ENCODE measurements at regions not wholly inside any gene's neighbourhood (a gene's known extent, or its start where the extent isn't known, plus 50 kb on each side); places are given as distances from the start of the nearest gene placed in this dataset.

DNA sequence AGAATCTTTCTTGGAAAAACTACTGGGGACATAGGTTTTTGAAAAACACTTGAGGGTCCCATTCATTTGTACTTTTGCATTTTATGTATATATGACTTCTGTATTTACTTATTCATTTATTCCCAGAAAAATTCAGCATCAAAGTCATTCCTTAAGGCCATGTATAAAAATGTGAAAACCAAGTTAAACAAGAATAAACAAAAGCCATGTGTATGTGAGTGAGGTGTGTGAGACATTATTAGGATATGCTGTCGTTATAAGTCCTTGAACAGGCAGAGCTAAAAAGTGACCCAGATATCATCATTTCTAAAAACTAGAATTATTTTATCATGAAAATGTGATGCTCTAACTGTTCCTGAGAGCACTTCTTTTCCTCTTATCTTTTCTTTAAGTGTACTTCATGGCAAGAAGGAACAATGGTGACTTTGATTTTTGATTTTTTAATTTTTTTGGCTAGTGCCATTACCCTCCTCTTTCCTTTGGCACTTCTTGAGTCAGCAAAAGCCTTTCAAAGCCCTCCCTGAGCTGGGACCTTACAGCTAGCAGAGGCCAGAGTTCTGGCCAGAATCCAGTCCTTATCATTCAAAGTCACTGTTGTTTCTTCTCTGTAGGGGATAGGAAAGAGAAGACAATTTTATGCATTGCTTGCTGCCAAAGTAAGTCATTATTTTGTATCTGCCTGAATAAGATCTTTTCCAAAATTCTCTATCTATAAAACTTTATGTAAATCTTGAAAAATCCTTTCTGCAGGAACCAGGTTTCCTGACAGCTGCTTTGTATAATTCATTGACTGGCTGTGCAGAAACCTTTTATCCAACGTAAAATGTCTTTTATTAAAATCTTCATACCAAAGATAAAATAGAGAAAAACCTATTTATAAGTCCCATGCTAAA is 419.7 kb upstream of the PRICKLE1 start:
- Histone ChIP-seq H3K36me3 (replicated peaks in 1 of 2) (no peaks in the 10 kb centered on the region), H3K9me3 (replicated peaks in 1 of 3) (no peaks in the 10 kb centered on the region), H3K27me3 (no peaks in the 10 kb centered on the region), H3K27ac (no peak overlapping the region), H3K4me1 (replicated peaks in 1 of 2) (no peaks in the 10 kb centered on the region), H3K4me3 (no peak overlapping the region)
- no peak for TF ChIP-seq POLR2A (IDR thresholded peaks at IDR 0.05)
- TF ChIP-seq, protein P1, sequence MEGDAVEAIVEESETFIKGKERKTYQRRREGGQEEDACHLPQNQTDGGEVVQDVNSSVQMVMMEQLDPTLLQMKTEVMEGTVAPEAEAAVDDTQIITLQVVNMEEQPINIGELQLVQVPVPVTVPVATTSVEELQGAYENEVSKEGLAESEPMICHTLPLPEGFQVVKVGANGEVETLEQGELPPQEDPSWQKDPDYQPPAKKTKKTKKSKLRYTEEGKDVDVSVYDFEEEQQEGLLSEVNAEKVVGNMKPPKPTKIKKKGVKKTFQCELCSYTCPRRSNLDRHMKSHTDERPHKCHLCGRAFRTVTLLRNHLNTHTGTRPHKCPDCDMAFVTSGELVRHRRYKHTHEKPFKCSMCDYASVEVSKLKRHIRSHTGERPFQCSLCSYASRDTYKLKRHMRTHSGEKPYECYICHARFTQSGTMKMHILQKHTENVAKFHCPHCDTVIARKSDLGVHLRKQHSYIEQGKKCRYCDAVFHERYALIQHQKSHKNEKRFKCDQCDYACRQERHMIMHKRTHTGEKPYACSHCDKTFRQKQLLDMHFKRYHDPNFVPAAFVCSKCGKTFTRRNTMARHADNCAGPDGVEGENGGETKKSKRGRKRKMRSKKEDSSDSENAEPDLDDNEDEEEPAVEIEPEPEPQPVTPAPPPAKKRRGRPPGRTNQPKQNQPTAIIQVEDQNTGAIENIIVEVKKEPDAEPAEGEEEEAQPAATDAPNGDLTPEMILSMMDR (IDR thresholded peaks at IDR 0.05): no peak
- intact Hi-C loops (cut with DNase I): no loop called here
- 34 to 45% (median 38%) methylated on average over 2 of the region's 2 CpGs for WGBS, 4 donors
- DNase-seq: no peak

DNA sequence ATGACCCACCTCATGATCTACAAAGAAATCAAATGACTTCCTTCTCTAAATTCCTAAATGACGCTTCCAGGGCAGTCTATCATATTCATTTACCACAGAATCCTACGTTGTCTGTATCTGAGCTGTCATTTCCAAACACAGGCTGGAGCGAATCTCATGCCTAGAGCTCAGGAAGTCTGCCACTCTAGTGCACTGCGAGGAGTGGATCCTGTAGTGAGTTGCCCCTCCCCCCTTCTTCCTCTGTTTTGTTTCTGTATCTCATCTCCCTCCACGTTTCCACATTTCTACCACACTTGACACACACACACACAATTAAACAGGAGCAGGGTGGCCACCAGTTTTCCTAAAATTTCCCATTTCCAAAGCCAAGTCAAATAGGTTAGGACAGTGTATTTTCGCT is 415.4 kb upstream of the PRICKLE1 start:
- Histone ChIP-seq H3K27ac (no peak overlapping the region), H3K36me3 (replicated peaks in 1 of 2) (no peaks in the 10 kb centered on the region), H3K4me3 (no peak overlapping the region), H3K4me1 (replicated peaks in 1 of 2) (no peaks in the 10 kb centered on the region), H3K9me3 (replicated peaks in 1 of 3) (no peaks in the 10 kb centered on the region), H3K27me3 (no peaks in the 10 kb centered on the region)
- intact Hi-C loops (cut with DNase I): no loop called here
- no peak for DNase-seq
- 40 to 54% (median 50%) methylated on average over 6 of the region's 6 CpGs for WGBS, 4 donors
- TF ChIP-seq POLR2A (IDR thresholded peaks at IDR 0.05): no peak
- TF ChIP-seq, protein P1 (IDR thresholded peaks at IDR 0.05): no peak

DNA sequence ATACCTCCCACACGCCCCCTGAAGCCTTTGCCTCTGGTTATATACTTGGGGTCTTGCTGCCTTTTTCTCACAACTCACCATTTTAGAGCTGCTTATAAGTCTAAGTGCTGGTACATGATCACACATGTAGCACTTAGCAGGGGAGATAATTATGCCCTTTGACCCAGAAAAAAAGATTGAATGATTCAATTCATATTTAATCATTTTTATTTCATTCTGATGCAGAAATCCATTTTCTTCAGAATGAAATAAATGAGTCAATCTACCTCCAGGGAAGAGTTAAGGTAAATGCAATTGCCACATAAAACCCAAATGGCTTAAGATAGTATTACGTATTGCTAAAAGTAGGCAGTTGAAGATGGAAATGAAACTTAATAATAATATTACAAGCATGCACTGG is 414.6 kb upstream of the PRICKLE1 start:
- H3K4me1 ChIP-seq (replicated peaks in 1 of 2): no peaks in the 10 kb centered on the region
- no peak overlapping the region for H3K4me3 ChIP-seq
- intact Hi-C loops (cut with DNase I): no loop called here
- WGBS, 4 donors: 76 to 87% (median 78%) methylated on average over 2 of the region's 2 CpGs
- H3K27ac ChIP-seq: no peak overlapping the region
- TF ChIP-seq, protein P1 (IDR thresholded peaks at IDR 0.05): no peak
- TF ChIP-seq POLR2A (IDR thresholded peaks at IDR 0.05): no peak
- H3K36me3 ChIP-seq (replicated peaks in 1 of 2): no peaks in the 10 kb centered on the region
- H3K27me3 ChIP-seq: no peaks in the 10 kb centered on the region
- H3K9me3 ChIP-seq (replicated peaks in 1 of 3): no peaks in the 10 kb centered on the region
- DNase-seq: no peak

DNA sequence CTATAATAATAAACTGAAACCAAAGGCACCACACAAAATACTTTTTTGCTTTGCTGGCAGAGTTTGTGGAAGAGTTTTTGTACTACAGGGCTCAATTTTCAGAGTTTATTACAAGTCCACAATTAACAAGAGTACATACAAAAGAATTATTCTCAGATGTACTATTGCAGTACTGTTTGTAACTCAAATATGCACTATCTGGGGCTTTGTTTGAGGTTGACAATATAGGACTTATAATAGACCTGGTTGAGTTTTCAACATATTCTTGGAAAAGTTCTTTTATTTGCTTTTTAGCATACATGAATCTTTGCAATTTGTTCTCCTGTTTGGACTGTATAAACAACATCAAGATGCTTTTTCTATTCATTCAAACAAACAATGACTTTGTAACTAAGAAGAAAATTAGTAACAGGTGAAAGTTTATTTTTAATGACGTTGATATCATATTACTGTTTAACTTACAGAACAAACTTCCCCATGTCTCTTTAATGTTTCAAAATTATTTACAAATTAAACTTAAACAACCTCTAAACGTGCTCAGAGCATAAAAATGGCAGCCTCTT is 407.4 kb upstream of the PRICKLE1 start:
- DNase-seq: no peak
- Histone ChIP-seq H3K27me3 (no peaks in the 10 kb centered on the region), H3K36me3 (replicated peaks in 1 of 2) (no peaks in the 10 kb centered on the region), H3K4me1 (replicated peaks in 1 of 2) (no peaks in the 10 kb centered on the region), H3K27ac (no peak overlapping the region), H3K9me3 (replicated peaks in 1 of 3) (no peaks in the 10 kb centered on the region), H3K4me3 (no peak overlapping the region)
- WGBS, 4 donors: 50 to 61% (median 55%) methylated on average over 2 of the region's 2 CpGs
- TF ChIP-seq, protein P1 (IDR thresholded peaks at IDR 0.05): no peak
- no peak for TF ChIP-seq POLR2A (IDR thresholded peaks at IDR 0.05)
- intact Hi-C loops (cut with DNase I): no loop called here

All from adrenal gland (tissue), 9 donors.